Left hindlimb (tissue), 1 donor: ENCODE measurements at regions not wholly inside any gene's neighbourhood (a gene's known extent, or its start where the extent isn't known, plus 50 kb on each side); places are given as distances from the start of the nearest gene placed in this dataset.

Experiments
- DNase-seq: peaks from one replicate; pipeline ENCODE4 v3.0.0-alpha.2; 2018

DNA sequence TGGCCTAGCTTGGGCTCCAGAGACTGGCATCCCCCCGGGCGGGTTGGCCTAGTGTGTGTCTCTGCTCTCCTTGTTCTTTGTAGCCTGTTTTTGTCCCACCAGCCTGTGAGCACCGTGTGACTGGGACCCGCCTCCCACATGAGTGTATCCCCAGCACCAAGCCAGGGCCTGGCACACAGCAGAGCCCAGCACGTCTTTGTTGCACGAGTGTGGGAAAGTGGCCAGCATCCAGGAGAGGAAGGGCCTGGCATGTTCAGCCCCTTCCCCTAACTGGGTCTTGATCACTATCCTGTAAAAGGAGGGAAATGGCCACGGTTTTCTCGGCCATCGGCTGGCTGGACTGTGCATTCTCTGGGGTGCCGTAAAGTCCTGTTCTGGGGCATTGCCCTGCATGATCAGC, 290.1 kb downstream of the BMP7 start:
- DNase-seq: no peak

DNA sequence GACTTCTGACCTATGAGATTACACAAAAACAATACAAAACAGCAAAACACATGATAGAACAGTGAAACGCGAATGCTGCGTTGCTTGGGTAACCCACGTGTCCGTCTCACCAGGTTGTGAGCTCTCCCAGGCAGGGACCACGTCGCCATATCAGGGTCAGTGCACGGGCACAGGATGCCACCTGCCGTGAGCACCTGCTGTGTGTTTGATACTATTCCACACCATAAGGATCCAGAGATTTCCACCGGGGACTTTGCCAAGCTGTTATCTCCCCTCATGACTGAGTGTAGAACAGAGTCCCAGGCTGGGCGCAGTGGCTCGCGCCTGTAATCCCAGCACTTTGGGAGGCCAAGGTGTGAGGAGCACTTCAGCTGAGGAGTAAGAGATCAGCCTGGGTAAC, 288.0 kb downstream of the BMP7 start:
- no peak for DNase-seq

DNA sequence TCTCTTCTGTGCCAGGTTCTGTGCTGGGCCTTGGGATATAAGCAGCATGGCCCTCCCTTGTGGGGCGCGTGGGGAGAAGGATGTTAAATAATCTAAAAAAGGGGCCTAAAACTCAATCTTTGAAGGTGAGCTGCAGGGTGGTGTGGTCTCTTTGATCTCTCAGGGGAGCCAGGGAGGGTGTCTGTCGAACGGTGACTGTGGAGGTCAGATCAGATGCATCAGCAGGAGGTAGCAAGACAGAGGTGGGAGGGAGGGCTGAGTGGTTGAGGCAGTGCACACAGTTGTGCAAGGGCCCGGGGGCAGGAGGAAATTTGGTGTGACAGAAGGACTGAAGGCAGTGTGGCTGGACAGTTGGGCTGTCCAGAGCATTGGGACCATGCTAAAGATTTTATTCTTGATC, 287.3 kb downstream of the BMP7 start:
- no peak for DNase-seq

DNA sequence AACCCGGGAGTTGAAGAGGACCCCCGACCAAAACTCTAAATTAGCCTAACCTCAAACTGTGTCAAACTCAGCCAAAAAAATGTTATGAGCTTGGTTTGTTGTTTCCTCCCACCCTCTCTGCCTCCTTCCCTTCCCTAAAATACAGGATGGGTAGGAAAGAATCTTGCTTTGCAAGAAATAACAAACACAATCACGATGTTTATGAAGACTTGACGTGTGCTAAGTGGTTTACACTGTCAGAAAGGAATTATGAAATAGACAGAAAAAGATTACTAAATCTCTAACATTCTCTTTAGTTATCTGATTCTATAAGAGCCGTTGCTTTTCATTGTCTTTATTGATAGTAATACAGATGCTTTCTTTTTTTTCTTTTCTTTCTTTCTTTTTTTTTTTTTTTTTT, 285.1 kb downstream of the BMP7 start:
- DNase-seq: no peak

DNA sequence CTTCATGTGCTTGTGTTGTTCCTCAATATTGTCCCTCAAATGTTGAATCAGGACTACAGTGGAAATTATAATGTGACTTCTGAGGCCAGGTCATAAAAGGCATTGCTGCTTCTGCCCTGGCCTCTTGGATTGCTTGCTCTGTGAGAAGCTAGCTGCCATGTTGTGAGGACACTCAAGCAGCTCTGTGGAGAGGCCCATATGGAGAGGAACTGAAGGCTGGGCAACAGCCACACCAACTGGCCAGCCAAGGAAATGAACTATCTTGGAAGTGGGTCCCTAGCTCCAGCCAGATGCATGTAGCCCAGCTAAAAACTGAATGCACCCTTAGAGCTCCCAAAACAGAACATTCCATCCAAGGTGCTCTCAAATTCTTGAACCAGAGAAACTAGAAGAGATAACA, 282.6 kb downstream of the BMP7 start:
- no peak for DNase-seq

DNA sequence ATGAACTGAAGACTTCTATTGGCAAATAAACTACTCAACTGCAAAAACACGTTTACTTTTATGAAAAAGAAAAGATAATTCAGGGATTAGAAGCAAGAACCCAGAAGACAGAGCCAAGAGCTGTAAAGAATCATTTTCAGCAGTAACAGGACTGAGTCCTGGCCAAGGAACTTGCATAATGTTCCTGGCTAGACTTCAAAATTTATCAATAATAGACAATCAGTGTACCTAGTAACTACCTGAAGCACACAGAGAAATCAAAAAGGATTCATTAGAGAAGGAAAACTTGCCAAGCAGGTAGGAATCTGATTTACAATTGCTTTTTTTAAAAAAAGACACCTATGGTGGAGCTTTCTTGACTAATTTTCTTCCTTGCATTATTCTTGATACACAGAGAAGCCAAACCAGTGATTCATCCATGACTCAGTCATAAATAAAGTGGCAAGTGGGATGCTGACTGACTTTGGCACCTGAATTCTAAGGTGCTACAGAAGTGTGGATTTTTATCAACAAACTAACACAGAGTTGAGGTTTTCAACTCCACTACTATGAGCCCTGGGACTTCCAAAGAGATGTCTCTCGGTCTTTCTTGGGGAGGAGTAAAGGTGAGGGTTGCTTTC, 281.3 kb downstream of the BMP7 start:
- DNase-seq: no peak

DNA sequence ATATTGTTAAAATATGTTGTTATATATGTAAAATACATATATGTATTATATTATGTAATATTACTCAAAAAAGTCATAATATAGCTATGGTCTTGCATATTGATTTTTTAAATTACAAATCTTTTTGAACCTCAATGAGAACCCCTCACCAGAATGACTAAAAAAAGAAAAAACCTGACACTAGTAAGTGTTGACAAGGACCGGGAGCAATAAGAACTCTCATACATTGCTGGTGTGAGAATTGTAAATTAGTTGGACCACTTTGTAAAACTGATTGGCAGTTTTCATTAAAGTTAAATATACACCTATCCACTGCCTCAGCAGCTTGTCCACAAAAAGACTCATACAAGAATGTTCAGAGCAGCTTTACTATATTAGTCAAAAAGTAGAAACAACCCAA, 280.0 kb downstream of the BMP7 start:
- no peak for DNase-seq

DNA sequence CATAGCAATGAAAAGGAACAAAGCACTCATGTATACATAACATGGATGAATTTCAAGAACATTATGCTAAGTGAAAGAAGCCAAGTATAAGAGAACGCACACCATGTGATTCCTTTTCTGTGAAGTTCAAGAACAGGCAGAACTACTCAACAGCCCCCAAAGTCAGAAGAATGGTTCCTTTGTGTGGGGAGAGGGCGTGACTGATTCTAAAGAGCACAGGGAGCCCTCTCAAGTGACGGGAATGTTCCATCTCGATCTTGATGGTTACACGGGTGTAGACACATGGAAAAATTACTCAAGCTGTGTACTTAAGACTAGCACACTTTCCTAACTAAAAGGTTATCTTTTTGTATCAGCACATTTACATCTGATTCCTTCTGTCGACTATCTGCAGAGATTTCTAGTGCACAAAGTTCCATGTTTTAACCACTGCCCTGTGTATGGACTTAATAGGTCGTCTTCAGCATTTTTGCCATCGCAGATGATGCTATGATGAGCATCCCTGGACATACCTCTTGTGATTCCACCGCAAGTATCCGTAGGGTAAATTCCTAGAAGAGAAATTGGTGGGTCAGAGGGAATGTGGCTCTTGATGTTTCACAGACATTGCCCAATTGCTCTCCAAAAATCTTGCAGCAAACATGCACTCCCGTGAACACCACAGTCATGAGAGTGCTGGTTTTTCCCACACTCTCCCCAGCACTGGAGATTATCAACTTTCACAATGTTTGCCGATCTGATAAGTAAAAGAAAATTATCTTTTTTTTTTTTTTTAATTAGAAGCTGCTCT, 279.3 kb downstream of the BMP7 start:
- no peak for DNase-seq

DNA sequence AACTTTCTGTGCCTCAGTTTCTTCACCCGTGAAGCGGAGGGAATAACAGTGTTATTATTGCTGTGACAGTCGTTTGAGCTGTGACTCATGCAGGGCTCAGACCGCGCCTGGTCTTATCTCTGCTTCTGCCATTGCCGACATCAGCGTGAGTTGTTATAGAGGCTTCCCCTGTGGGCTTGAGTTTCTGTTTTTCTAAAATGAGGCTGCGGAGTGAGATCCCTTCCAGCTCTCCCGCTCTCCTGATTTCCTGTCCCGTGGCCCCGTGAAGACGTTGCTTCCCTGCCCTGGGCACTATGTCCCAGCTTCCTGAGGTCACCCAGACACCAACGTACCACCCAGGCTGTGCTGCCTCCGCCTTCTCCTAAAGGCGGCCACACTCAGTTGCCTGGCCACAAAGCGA, 278.5 kb downstream of the BMP7 start:
- no peak for DNase-seq

DNA sequence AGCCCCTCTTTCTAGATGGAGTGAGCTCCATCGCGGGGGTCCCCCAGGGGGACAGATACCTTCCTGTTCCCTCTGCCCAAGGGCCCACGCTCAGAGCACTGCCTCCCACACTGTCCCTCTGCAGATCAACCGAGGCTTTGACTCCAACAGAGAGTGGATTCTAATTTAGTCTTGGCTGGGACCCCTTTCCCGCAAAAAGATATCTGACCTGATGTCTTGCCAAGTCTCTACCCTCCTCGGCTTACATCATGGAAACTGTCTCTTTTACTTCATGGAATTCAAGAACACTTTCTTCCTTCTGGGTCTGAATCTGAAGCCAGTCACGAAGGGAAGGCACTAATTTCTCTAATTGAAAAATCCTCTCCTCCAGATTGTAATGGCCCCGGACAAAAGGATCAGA, 278.0 kb downstream of the BMP7 start:
- no peak for DNase-seq

DNA sequence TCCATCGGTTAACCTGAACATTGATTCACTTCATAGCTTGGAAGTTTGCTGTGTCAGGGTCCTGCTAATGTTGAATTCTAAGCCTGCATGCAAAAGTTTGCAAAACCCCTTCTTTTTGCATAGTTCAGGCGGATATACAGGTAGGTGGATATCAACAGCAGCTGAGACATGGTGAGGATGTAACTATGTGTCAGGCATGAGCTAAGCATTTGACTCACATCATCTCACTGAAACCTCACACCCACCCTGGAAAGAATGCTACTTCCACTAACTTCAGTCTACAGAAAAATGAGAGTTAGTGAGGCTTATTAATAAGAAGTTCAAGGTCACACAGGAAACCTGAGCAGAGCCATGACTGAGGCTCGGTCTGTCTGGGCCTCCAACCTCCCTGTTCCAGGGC, 276.9 kb downstream of the BMP7 start:
- no peak for DNase-seq

DNA sequence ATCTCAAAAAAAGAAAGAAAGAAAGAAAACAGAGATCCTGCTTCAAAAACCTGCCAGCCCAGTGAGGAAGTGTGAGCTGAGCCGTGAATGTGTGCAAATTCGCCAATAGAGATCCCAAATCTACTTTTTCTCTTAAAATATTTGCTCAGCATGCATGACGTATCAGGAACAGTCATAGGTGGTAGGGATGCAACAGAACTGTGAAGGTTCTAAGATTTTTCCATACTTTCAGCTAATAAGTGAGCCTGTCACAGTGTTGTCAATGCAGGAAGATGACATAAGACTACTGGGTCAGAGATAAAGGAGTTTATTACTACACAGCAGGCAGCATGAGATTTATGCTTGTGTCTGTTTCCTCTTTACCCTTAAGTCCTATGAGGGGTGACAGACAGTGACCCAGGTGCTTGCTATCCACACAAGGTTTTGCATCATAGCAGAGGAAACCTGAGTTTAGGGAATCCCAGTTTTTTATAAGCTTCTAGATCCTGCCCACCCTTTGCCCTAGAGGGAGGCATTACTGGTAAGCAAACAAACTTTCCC, 273.4 kb downstream of the BMP7 start:
- no peak for DNase-seq

DNA sequence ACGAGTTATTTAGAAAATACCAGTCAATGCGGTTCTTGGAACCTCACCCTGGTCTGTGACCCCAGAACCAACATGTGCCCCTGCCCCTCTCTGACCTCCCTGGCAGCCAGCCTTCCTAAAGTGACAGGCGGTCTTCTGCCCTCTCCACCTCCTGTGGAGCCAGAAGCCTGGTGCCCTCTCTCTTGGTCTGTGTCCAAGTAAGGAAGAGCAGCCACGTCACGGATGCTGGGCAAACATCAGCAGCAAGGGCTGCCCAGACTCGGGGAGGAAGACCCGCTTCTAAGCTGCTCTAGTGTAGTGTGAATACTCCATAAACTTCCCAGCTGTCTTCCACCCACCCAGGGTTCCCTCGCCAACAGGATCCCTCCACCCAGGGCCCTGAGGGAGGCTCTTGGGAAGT, 272.4 kb downstream of the BMP7 start:
- no peak for DNase-seq

DNA sequence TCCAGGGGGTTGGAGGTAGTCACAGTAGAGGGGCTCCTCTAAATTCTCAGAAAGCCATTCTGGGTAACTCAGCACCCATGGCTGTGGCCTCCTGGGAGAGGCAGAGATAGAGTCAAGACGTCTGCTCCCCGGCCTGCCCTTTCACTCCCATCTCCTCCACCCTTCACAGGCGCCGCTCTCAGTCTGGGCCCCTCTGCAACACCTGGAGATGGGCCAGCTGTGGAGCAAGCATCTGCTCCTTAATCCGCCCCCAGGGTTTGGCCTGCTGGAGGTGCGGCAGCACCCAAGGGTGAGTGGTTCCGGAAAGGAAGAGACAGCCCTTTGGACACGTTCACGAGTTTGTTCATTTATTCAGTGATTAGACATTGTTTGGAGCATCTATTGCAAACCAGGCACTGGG, 271.3 kb downstream of the BMP7 start:
- DNase-seq: no peak

DNA sequence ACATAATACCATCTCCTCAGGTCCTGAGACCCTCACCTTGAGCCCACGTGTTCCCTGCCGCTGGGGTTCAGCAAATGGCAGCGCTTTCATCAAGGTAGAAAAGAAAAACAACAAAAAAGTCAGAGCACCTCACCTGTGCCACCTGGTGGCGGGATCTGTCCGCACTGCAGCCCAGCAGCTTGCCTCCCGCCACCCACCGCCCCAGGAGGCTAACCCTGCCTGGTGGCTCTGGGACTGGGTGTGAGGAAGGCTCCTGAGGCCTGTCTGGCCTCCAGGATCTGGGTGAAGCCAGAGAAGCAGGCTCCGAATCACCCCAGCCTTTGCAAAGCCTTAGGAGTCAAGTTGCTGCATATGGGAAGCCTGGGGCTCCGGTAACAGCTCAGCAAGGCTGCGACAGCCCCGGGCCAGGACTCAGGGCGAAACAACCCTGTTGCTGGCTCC, 270.8 kb downstream of the BMP7 start:
- no peak for DNase-seq

DNA sequence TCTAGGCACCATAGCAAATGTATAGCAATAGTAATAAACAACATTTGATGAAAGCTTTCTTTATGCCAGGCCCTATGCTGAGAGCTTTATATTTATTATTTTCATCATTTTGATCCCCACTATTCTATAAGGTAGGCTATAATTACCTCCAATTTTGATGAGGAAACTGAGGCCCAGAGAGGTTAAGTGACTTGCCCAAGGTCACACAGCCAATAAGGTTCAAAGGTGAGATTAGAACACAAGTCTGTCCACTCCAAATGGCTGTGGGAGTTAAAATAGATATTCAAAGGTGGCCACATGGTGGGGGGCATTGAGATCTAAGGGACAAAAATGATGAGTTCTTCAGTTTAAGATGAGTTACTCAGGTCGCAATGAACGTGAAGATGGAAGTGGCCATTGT, 269.9 kb downstream of the BMP7 start:
- DNase-seq: no peak

DNA sequence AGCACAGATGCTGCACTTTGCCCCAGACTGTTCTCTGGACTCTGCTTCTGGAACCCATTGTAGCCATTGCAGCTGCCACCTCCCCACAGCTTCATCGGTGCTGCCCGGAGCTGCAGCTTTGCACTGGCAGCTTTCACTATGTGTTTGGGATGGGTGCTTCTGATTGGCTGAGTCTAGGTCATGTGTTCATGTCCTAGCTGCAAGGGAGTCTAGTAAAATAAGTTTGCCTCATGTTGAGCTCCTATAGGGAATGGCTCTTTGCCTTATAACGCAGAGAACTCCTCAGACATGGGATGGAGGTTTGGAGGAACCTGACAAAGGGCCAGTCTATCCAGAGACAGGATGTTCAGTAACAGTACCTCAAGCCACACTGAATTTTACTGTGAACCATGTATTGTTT, 268.0 kb downstream of the BMP7 start:
- no peak for DNase-seq

DNA sequence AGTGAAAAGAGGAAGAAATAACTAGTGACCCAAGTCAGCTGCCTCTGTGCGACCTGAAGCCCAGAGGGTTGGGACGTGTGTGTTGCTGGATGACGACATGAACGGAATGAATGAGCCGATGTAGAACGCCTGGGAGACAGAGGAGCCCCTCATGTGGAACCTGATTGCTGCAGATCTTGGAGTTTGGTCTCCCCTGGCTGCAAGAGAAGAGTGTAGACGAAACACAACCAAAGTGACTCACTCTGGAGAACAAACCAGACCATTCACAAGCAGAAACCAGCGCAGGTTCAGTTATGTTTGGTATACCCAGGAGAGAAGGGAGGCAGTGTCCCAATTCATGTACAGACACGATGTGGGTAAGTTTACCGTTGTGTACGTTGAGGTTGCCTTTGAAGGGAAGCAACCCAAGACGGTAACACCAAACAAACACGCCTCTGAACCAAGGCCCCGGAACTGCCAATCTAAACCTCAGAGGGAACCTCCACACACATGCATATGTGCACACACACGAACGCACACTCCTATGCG, 265.9 kb downstream of the BMP7 start:
- no peak for DNase-seq

DNA sequence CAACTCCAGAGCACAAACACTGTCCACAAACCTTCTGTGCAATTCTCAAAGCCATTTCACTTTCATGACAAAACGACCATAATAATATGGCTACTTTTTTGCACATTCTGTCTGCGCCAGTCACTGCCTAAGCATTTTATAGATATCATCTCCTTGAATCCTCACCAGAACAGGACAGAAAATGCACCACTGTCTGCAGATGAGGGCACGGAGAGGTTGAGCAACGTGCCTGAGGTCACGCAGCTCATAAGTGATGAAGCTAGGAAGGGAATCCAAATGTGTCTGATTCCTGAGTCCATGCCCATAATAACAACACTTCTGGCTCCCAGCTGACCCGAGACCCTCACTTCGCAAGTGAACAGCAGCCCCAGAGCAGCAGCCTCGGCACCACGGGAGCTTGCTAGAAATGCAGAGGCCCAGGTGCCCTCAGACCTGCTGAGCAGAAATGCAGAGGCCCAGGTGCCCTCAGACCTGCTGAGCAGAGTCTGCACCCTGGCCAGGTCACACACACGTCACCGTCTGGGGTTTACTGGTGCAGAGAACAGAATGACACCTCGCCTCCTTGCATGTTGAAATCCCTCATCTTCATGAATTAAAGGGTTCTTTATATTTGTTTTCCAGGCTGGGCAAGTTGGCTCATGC, 265.2 kb downstream of the BMP7 start:
- DNase-seq: no peak

DNA sequence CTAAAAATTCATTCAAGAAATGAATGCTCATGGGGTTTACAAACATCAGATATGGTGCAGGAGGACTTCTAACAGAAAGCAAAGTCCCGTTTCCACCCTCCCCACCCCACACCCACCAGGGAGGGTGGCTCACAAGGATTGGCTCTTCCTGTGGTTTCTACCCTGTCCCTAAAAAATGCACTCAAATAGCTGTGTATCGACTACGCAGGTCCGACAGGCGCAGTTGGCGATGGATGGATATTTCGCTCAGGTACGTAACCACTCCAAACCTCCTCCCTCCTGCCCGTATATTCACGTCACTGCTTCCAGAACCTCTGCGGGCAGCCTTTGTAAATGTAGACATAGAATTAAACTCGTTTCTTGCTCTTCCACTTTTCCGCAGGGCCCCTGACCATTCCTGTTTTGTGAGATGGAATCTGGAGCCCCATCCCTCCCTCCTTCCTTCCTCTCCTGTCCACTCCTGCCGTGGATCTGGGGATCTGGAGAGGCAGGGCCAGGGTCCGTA, 264.3 kb downstream of the BMP7 start:
- no peak for DNase-seq

DNA sequence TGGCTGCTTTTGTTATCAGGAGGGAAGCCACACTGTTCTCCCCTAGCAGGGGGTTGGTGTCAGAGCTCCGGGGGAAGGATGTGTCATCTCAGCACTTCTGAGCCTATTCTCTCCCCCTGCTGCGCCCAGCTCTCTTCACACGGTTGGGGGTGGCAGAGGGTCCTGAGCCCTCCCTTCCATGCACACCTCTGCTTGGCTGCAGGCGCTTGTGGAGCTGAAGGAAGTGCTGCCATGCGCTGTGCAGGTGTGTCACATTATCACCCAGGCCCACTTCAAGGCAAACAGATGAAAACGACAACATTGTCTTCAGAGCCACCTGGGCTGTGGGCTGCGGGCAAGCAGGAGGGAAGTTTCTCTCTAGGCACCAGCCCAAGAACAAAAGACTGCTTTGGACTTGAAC, 263.4 kb downstream of the BMP7 start:
- DNase-seq: no peak

DNA sequence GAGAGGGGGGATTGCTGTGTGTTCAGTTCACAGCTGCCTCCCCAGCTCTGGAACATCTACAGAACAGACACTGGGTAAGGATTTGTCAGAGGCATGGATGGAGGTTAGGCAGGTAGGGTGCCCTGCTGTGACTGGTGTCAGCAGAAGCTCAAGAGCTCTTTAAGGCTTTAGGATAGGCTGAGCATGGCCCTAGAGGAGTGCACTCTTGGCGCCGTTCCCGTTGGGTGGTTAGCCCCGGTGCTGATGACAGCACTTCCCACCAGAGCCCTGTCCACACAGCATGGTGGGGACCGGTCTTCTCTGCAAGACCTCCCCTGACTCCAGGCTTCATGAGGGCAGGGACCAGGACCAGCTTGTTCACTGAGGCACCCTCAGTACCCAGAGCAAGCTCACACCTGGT, 262.0 kb downstream of the BMP7 start:
- DNase-seq: no peak
